Erythroblast (primary cell): ENCODE measurements at regions not wholly inside any gene's neighbourhood (a gene's known extent, or its start where the extent isn't known, plus 50 kb on each side); places are given as distances from the start of the nearest gene placed in this dataset.

Experiments
- DNase-seq, 2 experiments: peaks; one replicate each; lab custom pipeline; 2025; lab: John Stamatoyannopoulos, UW
- GATA1 ChIP-seq: IDR thresholded peaks from 2 replicates; pipeline ENCODE4 v1.6.1; 2011; ENCODE audit warnings: low read depth, mild to moderate bottlenecking, control low read depth, low read length, moderate library complexity
- POLR2A ChIP-seq: IDR thresholded peaks from 2 replicates; pipeline ENCODE4 v1.6.1; 2011; ENCODE audit warnings: mild to moderate bottlenecking, low read length

DNA sequence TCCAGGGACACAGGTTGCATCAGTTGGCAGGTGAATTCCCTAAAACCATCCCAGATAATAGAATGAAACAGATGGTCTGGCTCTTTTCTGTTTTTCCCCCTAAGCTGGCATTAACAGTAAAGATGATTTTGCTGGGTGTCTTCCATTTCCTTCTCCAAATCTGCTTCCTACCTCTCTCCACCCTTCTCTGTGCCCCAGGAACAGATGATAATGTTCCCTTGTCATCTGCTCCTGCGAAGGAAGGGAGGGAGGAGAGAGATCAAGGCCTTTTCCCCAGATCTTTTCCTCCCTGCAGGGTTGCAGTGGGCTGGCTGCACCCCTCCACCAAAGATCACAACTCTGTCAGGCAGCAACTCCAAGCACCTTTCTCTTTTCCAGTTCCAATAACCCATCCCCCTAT, 156.5 kb upstream of the PRDM1 start:
- TF ChIP-seq GATA1 (no peak), POLR2A (no peak)
- DNase-seq, result no peak

GRCh38 chr6:105926318-105926717, 159.8 kb upstream of the PRDM1 start:
- no peak for DNase-seq
- no peak for TF ChIP-seq POLR2A
- TF ChIP-seq GATA1, result no peak

DNA sequence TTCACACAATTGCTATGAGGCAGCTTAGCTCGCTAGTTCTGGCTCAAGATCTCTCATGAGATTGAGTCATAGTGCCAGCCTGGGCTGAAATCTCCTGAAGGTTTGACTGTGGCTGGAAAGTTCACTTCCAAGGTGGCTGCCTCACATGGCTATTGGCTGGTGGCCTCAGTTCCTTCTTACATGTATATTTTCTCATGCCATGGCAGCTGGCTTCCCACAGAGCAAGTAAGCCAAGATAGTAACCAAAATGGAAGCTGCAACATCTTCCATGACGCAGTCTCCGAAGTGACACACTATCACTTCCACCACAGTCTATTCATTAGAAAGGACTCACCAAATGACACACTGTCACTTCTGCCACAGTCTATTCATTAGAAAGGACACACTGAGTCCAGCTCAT, 160.4 kb upstream of the PRDM1 start:
- no peak for DNase-seq
- TF ChIP-seq POLR2A (no peak), GATA1 (no peak)

GRCh38 chr6:105921781-105922180, 164.4 kb upstream of the PRDM1 start:
- TF ChIP-seq GATA1, result no peak
- TF ChIP-seq POLR2A, result no peak
- DNase-seq, result no peak

GRCh38 chr6:105920071-105920470, 166.1 kb upstream of the PRDM1 start:
- no peak for TF ChIP-seq GATA1
- no peak for TF ChIP-seq POLR2A
- DNase-seq, result no peak

GRCh38 chr6:105917038-105917695, 169.0 kb upstream of the PRDM1 start:
- TF ChIP-seq POLR2A, result no peak
- no peak for TF ChIP-seq GATA1
- DNase-seq, result no peak

GRCh38 chr6:105911106-105911629, 175.0 kb upstream of the PRDM1 start:
- TF ChIP-seq GATA1, result no peak
- TF ChIP-seq POLR2A, result no peak
- no peak for DNase-seq

DNA sequence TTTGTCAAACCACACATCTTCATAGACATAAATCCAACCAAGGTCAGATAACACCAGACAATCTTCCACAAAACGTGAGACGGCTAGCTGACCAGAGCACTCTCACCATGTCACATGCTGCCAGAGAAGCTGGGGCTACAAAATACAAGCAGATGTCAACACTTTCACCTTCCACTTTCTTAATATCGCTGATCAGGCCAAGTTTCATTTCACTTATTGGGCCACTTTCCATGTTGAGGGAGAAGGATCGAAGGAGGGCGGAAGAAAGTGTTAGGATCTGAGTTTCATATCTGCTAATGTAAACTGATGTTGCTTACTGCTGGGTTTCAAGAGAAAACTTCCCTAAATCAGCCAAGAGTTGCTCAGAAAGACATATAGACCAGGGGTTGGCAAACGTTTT, 177.0 kb upstream of the PRDM1 start:
- no peak for TF ChIP-seq POLR2A
- TF ChIP-seq GATA1, result no peak
- DNase-seq, result no peak

DNA sequence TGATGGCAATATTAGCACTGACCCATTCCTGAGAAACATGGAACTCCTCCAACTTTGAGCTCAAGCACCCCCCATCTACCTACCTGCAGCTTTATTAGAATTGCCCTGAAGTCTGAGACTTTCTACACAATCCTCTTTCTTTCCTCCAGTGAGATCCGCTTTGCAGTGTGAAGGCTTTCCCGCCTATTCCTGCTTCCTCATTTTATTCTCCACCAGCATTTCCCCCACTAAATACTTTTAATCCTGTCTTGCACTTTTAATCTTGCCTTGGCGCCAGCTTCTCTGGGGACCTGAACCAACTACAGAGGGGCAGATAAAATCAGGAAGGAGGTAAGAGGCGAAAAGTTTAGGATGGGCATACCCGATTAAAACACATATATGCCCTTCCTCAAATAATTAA, 178.1 kb upstream of the PRDM1 start:
- TF ChIP-seq POLR2A (no peak), GATA1 (no peak)
- DNase-seq, result no peak

DNA sequence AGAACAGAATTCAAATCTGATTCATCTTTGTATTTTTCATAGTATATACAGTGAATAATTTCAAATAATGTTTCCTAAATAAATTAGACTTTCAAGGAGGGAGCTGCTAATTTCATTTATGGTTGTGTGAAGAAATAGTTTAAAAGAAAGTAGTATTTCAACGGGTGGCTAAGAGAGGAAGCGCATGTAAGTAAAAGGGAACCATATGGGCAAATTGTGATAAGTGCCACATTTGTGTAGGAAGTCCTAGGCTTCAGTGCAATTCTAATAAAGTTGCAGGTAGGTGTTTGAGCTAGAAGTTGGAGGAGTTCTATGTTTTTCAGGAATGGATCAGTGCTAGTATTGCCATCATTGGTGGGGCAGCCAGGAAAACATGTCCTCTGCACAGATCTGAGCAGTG, 178.8 kb upstream of the PRDM1 start:
- TF ChIP-seq GATA1 (no peak), POLR2A (no peak)
- no peak for DNase-seq

GRCh38 chr6:105902401-105903031, 183.6 kb upstream of the PRDM1 start:
- TF ChIP-seq GATA1 (no peak), POLR2A (no peak)
- no peak for DNase-seq

GRCh38 chr6:105901583-105901982, 184.6 kb upstream of the PRDM1 start:
- no peak for DNase-seq
- TF ChIP-seq GATA1 (no peak), POLR2A (no peak)

- DNase-seq, result no peak
- TF ChIP-seq POLR2A (no peak), GATA1 (no peak)
Observed at GRCh38 chr6:105900125-105900937, 185.8 kb upstream of the PRDM1 start.

- DNase-seq, result no peak
- TF ChIP-seq GATA1, result no peak
- TF ChIP-seq POLR2A, result no peak
Observed at GRCh38 chr6:105898286-105898685, 187.8 kb upstream of the PRDM1 start.
